Mesenchymal stem cell (in vitro differentiated cells and primary cell): ENCODE measurements at regions not wholly inside any gene's neighbourhood (a gene's known extent, or its start where the extent isn't known, plus 50 kb on each side); places are given as distances from the start of the nearest gene placed in this dataset.

Source experiments
- DNase-seq: peaks from one replicate; pipeline ENCODE4 v3.0.0-alpha.2; 2013
- H2AFZ ChIP-seq: one replicate; pipeline ENCODE4 v1.6.1; 2013; ENCODE audit warnings: low read depth, mild to moderate bottlenecking, control low read depth, inconsistent platforms, low read length, moderate library complexity
- H2AK5ac ChIP-seq: 2 replicates; pipeline ENCODE4 v1.6.1; 2013; ENCODE audit warnings: low read length, moderate library complexity, mild to moderate bottlenecking, inconsistent platforms; ENCODE audit not compliant: severe bottlenecking
- H2BK120ac ChIP-seq: one replicate; pipeline ENCODE4 v1.6.1; 2013; ENCODE audit warnings: low read depth, mild to moderate bottlenecking, inconsistent platforms, low read length, moderate library complexity
- H2BK12ac ChIP-seq, 2 experiments: one replicate each; pipeline ENCODE4 v1.6.1; 2013; ENCODE audit warnings: inconsistent platforms in 2 of 2, low read length in 2 of 2, mild to moderate bottlenecking in 2 of 2, moderate library complexity in 2 of 2, control low read depth in 1 of 2
- H2BK15ac ChIP-seq: one replicate; pipeline ENCODE4 v1.6.1; 2013; ENCODE audit warnings: mild to moderate bottlenecking, low read depth, inconsistent platforms; ENCODE audit not compliant: poor library complexity, severe bottlenecking
- H2BK5ac ChIP-seq: 2 replicates; pipeline ENCODE4 v1.6.1; 2013; ENCODE audit warnings: low read depth, mild to moderate bottlenecking, low read length, control low read depth, inconsistent platforms; ENCODE audit not compliant: poor library complexity, severe bottlenecking
- H3K14ac ChIP-seq, 2 experiments: one replicate each; pipeline ENCODE4 v1.6.1; 2013; ENCODE audit warnings: inconsistent platforms in 2 of 2, low read length in 2 of 2, control low read depth in 1 of 2, mild to moderate bottlenecking in 1 of 2, moderate library complexity in 1 of 2
- H3K18ac ChIP-seq, 2 experiments: one replicate each; pipeline ENCODE4 v1.6.1; 2013; ENCODE audit warnings: inconsistent platforms in 2 of 2, low read length in 2 of 2, control low read depth in 1 of 2, low read depth in 1 of 2, mild to moderate bottlenecking in 1 of 2
- H3K23ac ChIP-seq, 2 experiments: one replicate each; pipeline ENCODE4 v1.6.1; 2013; ENCODE audit warnings: inconsistent platforms in 2 of 2, low read length in 2 of 2, mild to moderate bottlenecking in 2 of 2, moderate library complexity in 2 of 2, control low read depth in 1 of 2
- H3K27ac ChIP-seq: 2 replicates; pipeline ENCODE4 v1.5.1; 2013; ENCODE audit warnings: mild to moderate bottlenecking, moderate library complexity, low read length, control low read depth, inconsistent platforms; ENCODE audit not compliant: poor library complexity, severe bottlenecking
- H3K27me3 ChIP-seq, 2 experiments: 2 replicates each; pipeline versions ENCODE4 v1.6.1 to v1.7.0; 2013; ENCODE audit warnings: low read length in 2 of 2, mild to moderate bottlenecking in 2 of 2, moderate library complexity in 2 of 2, control low read depth in 1 of 2, inconsistent platforms in 1 of 2; ENCODE audit not compliant: control insufficient read depth in 1 of 2, insufficient read depth in 1 of 2
- H3K36me3 ChIP-seq, 2 experiments: 2 replicates each; pipeline versions ENCODE4 v1.6.1 to v1.7.0; 2013; ENCODE audit warnings: low read length in 2 of 2, control low read depth in 1 of 2, inconsistent platforms in 1 of 2, low read depth in 1 of 2, mild to moderate bottlenecking in 1 of 2; ENCODE audit not compliant: insufficient read depth in 2 of 2, control insufficient read depth in 1 of 2
- H3K4ac ChIP-seq, 2 experiments: one replicate each; pipeline ENCODE4 v1.6.1; 2013; ENCODE audit warnings: inconsistent platforms in 2 of 2, low read length in 2 of 2, mild to moderate bottlenecking in 2 of 2, moderate library complexity in 2 of 2, control low read depth in 1 of 2, low read depth in 1 of 2
- H3K4me1 ChIP-seq: 2 replicates; pipeline ENCODE4 v1.6.1; 2013; ENCODE audit warnings: low read depth, low read length, control low read depth; ENCODE audit not compliant: control insufficient read depth, insufficient read depth
- H3K4me2 ChIP-seq: 2 replicates; pipeline ENCODE4 v1.6.1; 2013; ENCODE audit warnings: low read length, mild to moderate bottlenecking, inconsistent platforms; ENCODE audit not compliant: poor library complexity, severe bottlenecking
- H3K4me3 ChIP-seq, 2 experiments: 2 replicates each; pipeline versions ENCODE4 v1.5.1 to v1.7.0; 2013; ENCODE audit warnings: low read length in 2 of 2, mild to moderate bottlenecking in 2 of 2, control low read depth in 1 of 2, low read depth in 1 of 2; ENCODE audit not compliant: insufficient read depth in 1 of 2
- H3K79me1 ChIP-seq: replicated peaks from 2 replicates; pipeline ENCODE4 v1.6.1; 2013; ENCODE audit warnings: mild to moderate bottlenecking, control low read depth, low read length, inconsistent platforms; ENCODE audit not compliant: poor library complexity, severe bottlenecking
- H3K9ac ChIP-seq: 2 replicates; pipeline ENCODE4 v1.7.0; 2013; ENCODE audit warnings: mild to moderate bottlenecking, low read length, moderate library complexity
- H3K9me3 ChIP-seq: 2 replicates; pipeline ENCODE4 v1.7.0; 2013; ENCODE audit warnings: mild to moderate bottlenecking, low read length; ENCODE audit not compliant: control insufficient read depth
- H4K8ac ChIP-seq: one replicate; pipeline ENCODE4 v1.6.1; 2013; ENCODE audit warnings: inconsistent platforms, mild to moderate bottlenecking, low read length, moderate library complexity
- H4K91ac ChIP-seq: one replicate; pipeline ENCODE4 v1.6.1; 2013; ENCODE audit warnings: mild to moderate bottlenecking, low read length, inconsistent platforms
- WGBS: methylation state at CpG from one replicate; pipeline ENCODE4 v1.1.7; 2013; ENCODE audit warnings: mixed read lengths; 5-methylcytosine and 5-hydroxymethylcytosine counted together

GRCh38 chr5:54872810-54873209, 112.6 kb downstream of the ESM1 start:
- Histone ChIP-seq H3K4ac (no peak overlapping the region), H2AK5ac (no peak overlapping the region), H4K8ac (no peak overlapping the region), H3K4me3 (no peak overlapping the region), H3K14ac (no peak overlapping the region), H2AFZ (no peak overlapping the region), H3K27ac (no peak overlapping the region), H3K4me1 (no peaks in the 10 kb centered on the region), H2BK120ac (no peak overlapping the region), H4K91ac (no peak overlapping the region), H3K79me1 (no peaks in the 10 kb centered on the region), H2BK12ac (no peak overlapping the region), H3K36me3 (no peaks in the 10 kb centered on the region), H3K23ac (no peak overlapping the region), H3K9me3 (no peaks in the 10 kb centered on the region), H3K18ac (no peak overlapping the region), H2BK15ac (no peak overlapping the region), H2BK5ac (no peak overlapping the region), H3K9ac (no peak overlapping the region), H3K27me3 (peaks cover 0 to 60% of the 10 kb centered on the region in 2 experiments), H3K4me2 (no peak overlapping the region)
- no peak for DNase-seq
- WGBS: 76% methylated on average over 1 of the region's 1 CpG

- 71% methylated on average over 1 of the region's 3 CpGs for WGBS
- Histone ChIP-seq H3K9ac (no peak overlapping the region), H2BK12ac (no peak overlapping the region), H3K14ac (no peak overlapping the region), H3K4me3 (no peak overlapping the region), H3K4me2 (no peak overlapping the region), H3K9me3 (no peaks in the 10 kb centered on the region), H3K79me1 (no peaks in the 10 kb centered on the region), H2AFZ (no peak overlapping the region), H3K27ac (no peak overlapping the region), H4K8ac (no peak overlapping the region), H2BK120ac (no peak overlapping the region), H4K91ac (no peak overlapping the region), H3K4me1 (no peaks in the 10 kb centered on the region), H2BK5ac (no peak overlapping the region), H2AK5ac (no peak overlapping the region), H3K23ac (no peak overlapping the region), H2BK15ac (no peak overlapping the region), H3K18ac (no peak overlapping the region), H3K27me3 (peaks cover 0 to 47% of the 10 kb centered on the region in 2 experiments), H3K4ac (no peak overlapping the region), H3K36me3 (no peaks in the 10 kb centered on the region)
- DNase-seq: no peak
Observed at GRCh38 chr5:54870271-54870670, 115.1 kb downstream of the ESM1 start.

GRCh38 chr5:54869691-54870090, 115.7 kb downstream of the ESM1 start:
- H2AFZ ChIP-seq: no peak overlapping the region
- H2BK5ac ChIP-seq: no peak overlapping the region
- H3K4me2 ChIP-seq: no peak overlapping the region
- no peaks in the 10 kb centered on the region for H3K36me3 ChIP-seq
- no peak overlapping the region for H3K4me3 ChIP-seq
- no peak overlapping the region for H2BK12ac ChIP-seq
- no peak for DNase-seq
- H3K4ac ChIP-seq: no peak overlapping the region
- WGBS: 94% methylated on average over 1 of the region's 1 CpG
- no peaks in the 10 kb centered on the region for H3K79me1 ChIP-seq
- no peak overlapping the region for H4K91ac ChIP-seq
- H3K27me3 ChIP-seq: peaks cover 0 to 43% of the 10 kb centered on the region in 2 experiments
- H3K9ac ChIP-seq: no peak overlapping the region
- no peak overlapping the region for H3K23ac ChIP-seq
- H2AK5ac ChIP-seq: no peak overlapping the region
- no peak overlapping the region for H2BK15ac ChIP-seq
- H3K4me1 ChIP-seq: no peaks in the 10 kb centered on the region
- no peak overlapping the region for H4K8ac ChIP-seq
- no peak overlapping the region for H3K27ac ChIP-seq
- no peak overlapping the region for H3K14ac ChIP-seq
- no peak overlapping the region for H3K18ac ChIP-seq
- H3K9me3 ChIP-seq: no peaks in the 10 kb centered on the region
- H2BK120ac ChIP-seq: no peak overlapping the region

GRCh38 chr5:54868511-54869483, 116.6 kb downstream of the ESM1 start:
- Histone ChIP-seq H3K27ac (no peak overlapping the region), H3K4me2 (no peak overlapping the region), H3K36me3 (no peaks in the 10 kb centered on the region), H4K91ac (no peak overlapping the region), H2AK5ac (no peak overlapping the region), H2AFZ (no peak overlapping the region), H2BK15ac (no peak overlapping the region), H3K27me3 (peaks cover 0 to 41% of the 10 kb centered on the region in 2 experiments), H3K14ac (no peak overlapping the region), H3K79me1 (no peaks in the 10 kb centered on the region), H3K18ac (no peak overlapping the region), H4K8ac (no peak overlapping the region), H3K4me1 (no peaks in the 10 kb centered on the region), H3K9ac (no peak overlapping the region), H3K4me3 (no peak overlapping the region), H2BK12ac (no peak overlapping the region), H3K23ac (no peak overlapping the region), H2BK5ac (no peak overlapping the region), H2BK120ac (no peak overlapping the region), H3K9me3 (no peaks in the 10 kb centered on the region), H3K4ac (no peak overlapping the region)
- DNase-seq: no peak
- 82% methylated on average over 12 of the region's 12 CpGs for WGBS
